ENCODE measurements at regions not wholly inside any gene's neighbourhood (a gene's known extent, or its start where the extent isn't known, plus 50 kb on each side); places are given as distances from the start of the nearest gene placed in this dataset.
"Not testable (repeated sequence)": the region's sequence is repeated elsewhere in the genome, so short reads cannot be mapped to it uniquely, and the experiment has no call there.

DNA sequence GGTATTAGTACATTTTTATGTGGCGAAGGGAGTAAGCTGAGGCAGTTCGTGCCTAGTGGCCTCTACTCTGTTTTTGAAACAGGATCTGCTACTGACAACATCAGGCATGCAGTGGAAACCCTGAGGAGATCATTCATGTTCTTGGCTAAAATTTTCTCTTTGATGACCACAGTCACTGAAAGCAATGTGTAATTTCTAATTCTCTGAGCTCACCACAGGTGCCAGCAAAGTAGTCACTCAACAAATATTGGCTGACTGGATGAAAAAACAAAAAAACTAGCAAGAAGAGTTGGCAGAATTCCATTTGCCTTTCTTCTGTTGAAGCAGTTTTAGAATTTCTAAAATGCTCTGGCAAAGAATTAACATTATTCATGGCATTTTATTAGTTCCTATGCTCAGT is 176.5 kb upstream of the KCTD7 start:
- Histone ChIP-seq H3K4me2 (ENCODE audit: low read length) (no peak overlapping the region), H3K4me3 (ENCODE audit: insufficient read depth, low read depth, low read length) (no peak overlapping the region), H3K4me1 (ENCODE audit: insufficient read depth, low read length) (no peaks in the 10 kb centered on the region), H3K36me3 (ENCODE audit: insufficient read depth, low read length) (no peaks in the 10 kb centered on the region), H3K27me3 (ENCODE audit: insufficient read depth, low read length) (no peaks in the 10 kb centered on the region), H3K27ac (ENCODE audit: low read depth, low read length) (no peak overlapping the region), H2AFZ (ENCODE audit: low read depth, low read length) (no peak overlapping the region), H4K20me1 (ENCODE audit: insufficient read depth, low read length) (no peaks in the 10 kb centered on the region), H3K79me2 (ENCODE audit: insufficient read depth, low read length) (no peaks in the 10 kb centered on the region), H3K9ac (ENCODE audit: low read length) (no peak overlapping the region), H3K9me3 (ENCODE audit: insufficient read depth, low read depth, low read length) (no peaks in the 10 kb centered on the region)
- no peak for FAIRE-seq
- TF ChIP-seq EZH2 (IDR thresholded peaks at IDR 0.05; ENCODE audit: insufficient read depth, low read length) (no peak), CTCF (IDR thresholded peaks at IDR 0.05; ENCODE audit: insufficient read depth, low read depth, low read length) (no peak)
- Mint-ChIP-seq H3K4me1 (ENCODE audit: low read depth, unreplicated experiment) (peaks cover 5% of the 10 kb centered on the region), H3K4me3 (ENCODE audit: unreplicated experiment) (no peak overlapping the region), H3K36me3 (ENCODE audit: low read depth, unreplicated experiment) (peaks cover 3% of the 10 kb centered on the region), H3K27ac (ENCODE audit: unreplicated experiment) (no peak overlapping the region), H3K9me3 (ENCODE audit: unreplicated experiment) (peaks cover 1% of the 10 kb centered on the region), H3K27me3 (ENCODE audit: low read depth, unreplicated experiment) (no peaks in the 10 kb centered on the region)
- DNase-seq (ENCODE audit: low read depth) = peak; percentile 50

DNA sequence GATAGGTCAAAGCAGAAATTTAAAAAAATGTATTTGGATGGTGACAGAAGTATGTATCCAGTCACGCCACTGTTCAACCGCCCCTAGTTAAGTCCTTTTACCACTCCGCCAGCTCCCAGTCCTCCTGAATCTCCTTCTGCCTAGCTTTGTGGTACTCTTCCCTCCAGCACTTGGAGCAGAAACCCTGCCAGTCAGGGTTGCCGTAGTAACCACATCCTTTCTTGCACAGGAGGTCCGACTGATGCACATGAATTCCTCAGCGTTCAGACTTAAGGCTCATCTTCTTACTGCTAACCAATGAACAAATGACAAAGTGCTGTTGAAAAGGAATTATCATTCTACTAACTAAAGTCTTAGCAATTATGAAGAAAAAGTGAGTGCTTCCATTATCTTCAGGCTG is 175.3 kb upstream of the KCTD7 start:
- Mint-ChIP-seq H3K27me3 (ENCODE audit: low read depth, unreplicated experiment) (no peaks in the 10 kb centered on the region), H3K36me3 (ENCODE audit: low read depth, unreplicated experiment) (peaks cover 3% of the 10 kb centered on the region), H3K9me3 (ENCODE audit: unreplicated experiment) (peaks cover 1% of the 10 kb centered on the region), H3K4me3 (ENCODE audit: unreplicated experiment) (no peak overlapping the region), H3K27ac (ENCODE audit: unreplicated experiment) (no peak overlapping the region), H3K4me1 (ENCODE audit: low read depth, unreplicated experiment) (peaks cover 1% of the 10 kb centered on the region)
- Histone ChIP-seq H3K4me3 (ENCODE audit: insufficient read depth, low read depth, low read length) (no peak overlapping the region), H3K79me2 (ENCODE audit: insufficient read depth, low read length) (no peaks in the 10 kb centered on the region), H3K36me3 (ENCODE audit: insufficient read depth, low read length) (no peaks in the 10 kb centered on the region), H4K20me1 (ENCODE audit: insufficient read depth, low read length) (no peaks in the 10 kb centered on the region), H3K9ac (ENCODE audit: low read length) (no peak overlapping the region), H3K4me2 (ENCODE audit: low read length) (no peak overlapping the region), H2AFZ (ENCODE audit: low read depth, low read length) (no peak overlapping the region), H3K27ac (ENCODE audit: low read depth, low read length) (no peak overlapping the region), H3K27me3 (ENCODE audit: insufficient read depth, low read length) (no peaks in the 10 kb centered on the region), H3K9me3 (ENCODE audit: insufficient read depth, low read depth, low read length) (no peaks in the 10 kb centered on the region), H3K4me1 (ENCODE audit: insufficient read depth, low read length) (no peaks in the 10 kb centered on the region)
- no peak for DNase-seq (ENCODE audit: low read depth)
- FAIRE-seq = no peak
- TF ChIP-seq EZH2 (IDR thresholded peaks at IDR 0.05; ENCODE audit: insufficient read depth, low read length) = no peak
- TF ChIP-seq CTCF (IDR thresholded peaks at IDR 0.05; ENCODE audit: insufficient read depth, low read depth, low read length) = no peak

- no peak for FAIRE-seq
- H3K4me3 Mint-ChIP-seq (ENCODE audit: unreplicated experiment) = no peak overlapping the region
These were observed 174.0 kb upstream of the KCTD7 start for GRCh38 chr7:66454600-66455225.

DNA sequence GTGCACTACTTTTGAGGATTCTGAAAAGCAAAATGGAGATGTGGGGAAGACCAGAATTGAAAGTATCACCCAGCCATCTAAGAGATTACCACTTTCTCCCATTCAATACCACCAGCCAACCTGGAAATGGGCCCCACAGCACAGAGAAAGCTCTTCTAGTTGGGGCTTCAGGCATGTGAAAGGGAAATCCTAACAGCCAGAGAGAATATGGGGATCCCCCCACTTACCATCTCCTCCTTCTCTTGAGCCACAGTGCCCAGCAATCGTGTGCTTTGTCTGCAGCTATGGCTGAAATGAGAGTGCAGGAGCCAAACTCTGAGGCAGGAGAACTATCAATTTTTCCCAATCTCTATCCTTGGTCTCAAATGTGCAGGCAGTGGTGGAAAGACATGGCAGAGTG is 173.2 kb upstream of the KCTD7 start:
- not testable (repeated sequence) for H3K36me3 Mint-ChIP-seq (ENCODE audit: low read depth, unreplicated experiment); H3K79me2 ChIP-seq (ENCODE audit: insufficient read depth, low read length); H2AFZ ChIP-seq (ENCODE audit: low read depth, low read length); H3K9me3 ChIP-seq (ENCODE audit: insufficient read depth, low read depth, low read length); H3K4me2 ChIP-seq (ENCODE audit: low read length); H3K4me3 Mint-ChIP-seq (ENCODE audit: unreplicated experiment); H3K4me1 Mint-ChIP-seq (ENCODE audit: low read depth, unreplicated experiment); H3K4me1 ChIP-seq (ENCODE audit: insufficient read depth, low read length); DNase-seq (ENCODE audit: low read depth); H3K36me3 ChIP-seq (ENCODE audit: insufficient read depth, low read length); H3K27me3 ChIP-seq (ENCODE audit: insufficient read depth, low read length); H3K27ac Mint-ChIP-seq (ENCODE audit: unreplicated experiment); FAIRE-seq; H3K9me3 Mint-ChIP-seq (ENCODE audit: unreplicated experiment); H3K27me3 Mint-ChIP-seq (ENCODE audit: low read depth, unreplicated experiment); H4K20me1 ChIP-seq (ENCODE audit: insufficient read depth, low read length); H3K9ac ChIP-seq (ENCODE audit: low read length); H3K27ac ChIP-seq (ENCODE audit: low read depth, low read length); H3K4me3 ChIP-seq (ENCODE audit: insufficient read depth, low read depth, low read length)

More at GRCh38 chr7:66454600-66455225, 174.0 kb upstream of the KCTD7 start:
- H4K20me1 ChIP-seq (ENCODE audit: insufficient read depth, low read length) = no peaks in the 10 kb centered on the region
- no peak overlapping the region for H3K4me3 ChIP-seq (ENCODE audit: insufficient read depth, low read depth, low read length)
- Mint-ChIP-seq H3K4me1 (ENCODE audit: low read depth, unreplicated experiment) (peaks cover 8% of the 10 kb centered on the region), H3K27ac (ENCODE audit: unreplicated experiment) (no peak overlapping the region), H3K36me3 (ENCODE audit: low read depth, unreplicated experiment) (peaks cover 3% of the 10 kb centered on the region), H3K27me3 (ENCODE audit: low read depth, unreplicated experiment) (no peaks in the 10 kb centered on the region), H3K9me3 (ENCODE audit: unreplicated experiment) (peaks cover 1% of the 10 kb centered on the region)
- H3K9me3 ChIP-seq (ENCODE audit: insufficient read depth, low read depth, low read length) = no peaks in the 10 kb centered on the region
- H3K27ac ChIP-seq (ENCODE audit: low read depth, low read length) = no peak overlapping the region
- TF ChIP-seq CTCF (IDR thresholded peaks at IDR 0.05; ENCODE audit: insufficient read depth, low read depth, low read length) = no peak
- no peak overlapping the region for H3K9ac ChIP-seq (ENCODE audit: low read length)
- H3K4me2 ChIP-seq (ENCODE audit: low read length) = no peak overlapping the region
- no peaks in the 10 kb centered on the region for H3K36me3 ChIP-seq (ENCODE audit: insufficient read depth, low read length)
- no peak overlapping the region for H2AFZ ChIP-seq (ENCODE audit: low read depth, low read length)
- no peaks in the 10 kb centered on the region for H3K27me3 ChIP-seq (ENCODE audit: insufficient read depth, low read length)
- no peaks in the 10 kb centered on the region for H3K79me2 ChIP-seq (ENCODE audit: insufficient read depth, low read length)
- no peak for DNase-seq (ENCODE audit: low read depth)
- peaks cover 3% of the 10 kb centered on the region for H3K4me1 ChIP-seq (ENCODE audit: insufficient read depth, low read length)
